ENCODE measurements at regions not wholly inside any gene's neighbourhood (a gene's known extent, or its start where the extent isn't known, plus 50 kb on each side); places are given as distances from the start of the nearest gene placed in this dataset.

GRCh38 chr11:69427906-69428880, 53.3 kb upstream of the LINC01488 start:
- ChIA-PET POLR2A (interaction anchor here (0.6 kb wide), 1 partner anchor 13 kb away, joined by 11 read pairs; no protein-coding TSS in a partner anchor), CTCF (interaction anchor here (0.6 kb wide), 1 partner anchor 32 kb away, joined by 3 read pairs; no protein-coding TSS in a partner anchor)
- H3K4me1 ChIP-seq (ENCODE audit: control insufficient read depth, insufficient read depth, low read length), result no peaks in the 10 kb centered on the region
- H3K27ac ChIP-seq (ENCODE audit: extremely low read depth, low read depth, low read length), result no peak overlapping the region
- H3K9me3 ChIP-seq (ENCODE audit: control insufficient read depth, insufficient read depth, low read depth, low read length), result no peaks in the 10 kb centered on the region
- H3K4me3 ChIP-seq (ENCODE audit: low read depth, low read length), result no peak overlapping the region
- H3K36me3 ChIP-seq (ENCODE audit: control insufficient read depth in 2 of 2, insufficient read depth in 1 of 2, low read length in 2 of 2), result no peaks in the 10 kb centered on the region
- TF ChIP-seq ZSCAN18 (tag by site-specific recombination; IDR thresholded peaks at IDR 0.05) (no peak), ZNF610 (tag by site-specific recombination; IDR thresholded peaks at IDR 0.05; ENCODE audit: borderline replicate concordance) (no peak), ZNF449 (tag by site-specific recombination; IDR thresholded peaks at IDR 0.05) (no peak), ZNF510 (tag by site-specific recombination; IDR thresholded peaks at IDR 0.05; ENCODE audit: insufficient replicate concordance) (no peak), HOXD13 (CRISPR knock-in tag; IDR thresholded peaks at IDR 0.05; ENCODE audit: borderline replicate concordance) (no peak), ZBTB8A (tag by site-specific recombination; IDR thresholded peaks at IDR 0.05) (no peak)
- TF ChIP-seq, protein P1, sequence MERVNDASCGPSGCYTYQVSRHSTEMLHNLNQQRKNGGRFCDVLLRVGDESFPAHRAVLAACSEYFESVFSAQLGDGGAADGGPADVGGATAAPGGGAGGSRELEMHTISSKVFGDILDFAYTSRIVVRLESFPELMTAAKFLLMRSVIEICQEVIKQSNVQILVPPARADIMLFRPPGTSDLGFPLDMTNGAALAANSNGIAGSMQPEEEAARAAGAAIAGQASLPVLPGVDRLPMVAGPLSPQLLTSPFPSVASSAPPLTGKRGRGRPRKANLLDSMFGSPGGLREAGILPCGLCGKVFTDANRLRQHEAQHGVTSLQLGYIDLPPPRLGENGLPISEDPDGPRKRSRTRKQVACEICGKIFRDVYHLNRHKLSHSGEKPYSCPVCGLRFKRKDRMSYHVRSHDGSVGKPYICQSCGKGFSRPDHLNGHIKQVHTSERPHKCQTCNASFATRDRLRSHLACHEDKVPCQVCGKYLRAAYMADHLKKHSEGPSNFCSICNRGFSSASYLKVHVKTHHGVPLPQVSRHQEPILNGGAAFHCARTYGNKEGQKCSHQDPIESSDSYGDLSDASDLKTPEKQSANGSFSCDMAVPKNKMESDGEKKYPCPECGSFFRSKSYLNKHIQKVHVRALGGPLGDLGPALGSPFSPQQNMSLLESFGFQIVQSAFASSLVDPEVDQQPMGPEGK (tag by site-specific recombination; IDR thresholded peaks at IDR 0.05), result no peak

GRCh38 chr11:69429716-69430491, 51.6 kb upstream of the LINC01488 start:
- CTCF ChIA-PET, result no interaction called here

More at GRCh38 chr11:69429716-69430491, 51.6 kb upstream of the LINC01488 start:
- POLR2A ChIA-PET, result no interaction called here
- no peaks in the 10 kb centered on the region for H3K36me3 ChIP-seq (ENCODE audit: control insufficient read depth in 2 of 2, insufficient read depth in 1 of 2, low read length in 2 of 2)
- no peak for TF ChIP-seq ZNF571 (tag by site-specific recombination; IDR thresholded peaks at IDR 0.05)
- TF ChIP-seq, protein P2, sequence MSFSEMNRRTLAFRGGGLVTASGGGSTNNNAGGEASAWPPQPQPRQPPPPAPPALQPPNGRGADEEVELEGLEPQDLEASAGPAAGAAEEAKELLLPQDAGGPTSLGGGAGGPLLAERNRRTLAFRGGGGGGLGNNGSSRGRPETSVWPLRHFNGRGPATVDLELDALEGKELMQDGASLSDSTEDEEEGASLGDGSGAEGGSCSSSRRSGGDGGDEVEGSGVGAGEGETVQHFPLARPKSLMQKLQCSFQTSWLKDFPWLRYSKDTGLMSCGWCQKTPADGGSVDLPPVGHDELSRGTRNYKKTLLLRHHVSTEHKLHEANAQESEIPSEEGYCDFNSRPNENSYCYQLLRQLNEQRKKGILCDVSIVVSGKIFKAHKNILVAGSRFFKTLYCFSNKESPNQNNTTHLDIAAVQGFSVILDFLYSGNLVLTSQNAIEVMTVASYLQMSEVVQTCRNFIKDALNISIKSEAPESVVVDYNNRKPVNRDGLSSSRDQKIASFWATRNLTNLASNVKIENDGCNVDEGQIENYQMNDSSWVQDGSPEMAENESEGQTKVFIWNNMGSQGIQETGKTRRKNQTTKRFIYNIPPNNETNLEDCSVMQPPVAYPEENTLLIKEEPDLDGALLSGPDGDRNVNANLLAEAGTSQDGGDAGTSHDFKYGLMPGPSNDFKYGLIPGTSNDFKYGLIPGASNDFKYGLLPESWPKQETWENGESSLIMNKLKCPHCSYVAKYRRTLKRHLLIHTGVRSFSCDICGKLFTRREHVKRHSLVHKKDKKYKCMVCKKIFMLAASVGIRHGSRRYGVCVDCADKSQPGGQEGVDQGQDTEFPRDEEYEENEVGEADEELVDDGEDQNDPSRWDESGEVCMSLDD (tag by site-specific recombination; IDR thresholded peaks at IDR 0.05), result no peak
- no peak for TF ChIP-seq ZIC2 (tag by site-specific recombination; IDR thresholded peaks at IDR 0.05)
- TF ChIP-seq ZSCAN16 (tag by site-specific recombination; IDR thresholded peaks at IDR 0.05), result no peak
- TF ChIP-seq ZBTB20 (tag by site-specific recombination; IDR thresholded peaks at IDR 0.05), result no peak
- no peak for TF ChIP-seq ZNF184 (tag by site-specific recombination; IDR thresholded peaks at IDR 0.05)
- no peaks in the 10 kb centered on the region for H3K4me1 ChIP-seq (ENCODE audit: control insufficient read depth, insufficient read depth, low read length)
- no peaks in the 10 kb centered on the region for H3K9me3 ChIP-seq (ENCODE audit: control insufficient read depth, insufficient read depth, low read depth, low read length)
- H3K27ac ChIP-seq (ENCODE audit: extremely low read depth, low read depth, low read length), result no peak overlapping the region
- H3K4me3 ChIP-seq (ENCODE audit: low read depth, low read length), result no peak overlapping the region

All from HEK293 (cell line).